AG04449 (cell line): ENCODE measurements at regions not wholly inside any gene's neighbourhood (a gene's known extent, or its start where the extent isn't known, plus 50 kb on each side); places are given as distances from the start of the nearest gene placed in this dataset.

Source experiments
- CTCF ChIA-PET: fragments of 350-600 bp; formaldehyde crosslinking; extraction: SDS; loops from one replicate; lab custom pipeline; 2021; ENCODE audit warnings: antibody characterized with exemption; lab: Yijun Ruan, JAX
- POLR2A ChIA-PET: fragments of 400-600, 350-600 bp; formaldehyde crosslinking; extraction: SDS; loops from one replicate; lab custom pipeline; 2020; ENCODE audit warnings: antibody characterized with exemption, inconsistent platforms; lab: Yijun Ruan, JAX
- DNase-seq: peaks from one replicate; pipeline ENCODE4 v3.0.0-alpha.2; 2010; ENCODE audit warnings: low read depth, low spot score
- H3K4me3 ChIP-seq: 2 replicates; pipeline ENCODE4 v1.5.1; 2011; ENCODE audit warnings: low read depth, mild to moderate bottlenecking, control low read depth, low read length
- TF ChIP-seq, protein P1 (sequence below): IDR thresholded peaks from one replicate; pipeline ENCODE4 v1.5.1; 2011; ENCODE audit warnings: mild to moderate bottlenecking, moderate library complexity, low read length, control low read depth, inconsistent platforms; ENCODE audit not compliant: insufficient read depth; ENCODE audit errors: missing control alignments

GRCh38 chr16:65219786-65220185 lies 97.9 kb upstream of the CDH11 start:
- TF ChIP-seq, protein P1, sequence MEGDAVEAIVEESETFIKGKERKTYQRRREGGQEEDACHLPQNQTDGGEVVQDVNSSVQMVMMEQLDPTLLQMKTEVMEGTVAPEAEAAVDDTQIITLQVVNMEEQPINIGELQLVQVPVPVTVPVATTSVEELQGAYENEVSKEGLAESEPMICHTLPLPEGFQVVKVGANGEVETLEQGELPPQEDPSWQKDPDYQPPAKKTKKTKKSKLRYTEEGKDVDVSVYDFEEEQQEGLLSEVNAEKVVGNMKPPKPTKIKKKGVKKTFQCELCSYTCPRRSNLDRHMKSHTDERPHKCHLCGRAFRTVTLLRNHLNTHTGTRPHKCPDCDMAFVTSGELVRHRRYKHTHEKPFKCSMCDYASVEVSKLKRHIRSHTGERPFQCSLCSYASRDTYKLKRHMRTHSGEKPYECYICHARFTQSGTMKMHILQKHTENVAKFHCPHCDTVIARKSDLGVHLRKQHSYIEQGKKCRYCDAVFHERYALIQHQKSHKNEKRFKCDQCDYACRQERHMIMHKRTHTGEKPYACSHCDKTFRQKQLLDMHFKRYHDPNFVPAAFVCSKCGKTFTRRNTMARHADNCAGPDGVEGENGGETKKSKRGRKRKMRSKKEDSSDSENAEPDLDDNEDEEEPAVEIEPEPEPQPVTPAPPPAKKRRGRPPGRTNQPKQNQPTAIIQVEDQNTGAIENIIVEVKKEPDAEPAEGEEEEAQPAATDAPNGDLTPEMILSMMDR: no peak
- DNase-seq: no peak
- ChIA-PET POLR2A (no interaction called here), CTCF (no interaction called here)
- no peak overlapping the region for H3K4me3 ChIP-seq

DNA sequence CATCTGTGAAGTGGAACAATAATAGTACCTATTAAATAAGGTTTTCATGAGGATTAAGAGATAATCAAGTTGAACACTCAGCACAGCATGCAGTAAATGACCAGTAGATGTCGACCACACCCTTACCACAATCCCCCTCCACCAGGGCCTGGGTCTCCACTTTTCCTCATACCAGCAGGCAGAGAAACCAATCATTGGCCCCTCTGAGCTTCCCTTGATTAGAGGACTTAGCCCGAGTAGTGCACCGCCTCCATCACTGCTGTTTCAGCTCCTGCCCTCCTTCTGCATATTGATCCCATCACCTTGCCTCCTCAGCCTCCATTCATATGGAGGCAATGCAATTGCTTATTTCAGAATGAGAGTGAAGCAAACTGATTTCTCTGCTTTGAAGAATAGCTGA lies 96.5 kb upstream of the CDH11 start:
- TF ChIP-seq, protein P1: no peak
- CTCF ChIA-PET: no interaction called here
- DNase-seq: no peak
- H3K4me3 ChIP-seq: no peak overlapping the region
- POLR2A ChIA-PET: no interaction called here

DNA sequence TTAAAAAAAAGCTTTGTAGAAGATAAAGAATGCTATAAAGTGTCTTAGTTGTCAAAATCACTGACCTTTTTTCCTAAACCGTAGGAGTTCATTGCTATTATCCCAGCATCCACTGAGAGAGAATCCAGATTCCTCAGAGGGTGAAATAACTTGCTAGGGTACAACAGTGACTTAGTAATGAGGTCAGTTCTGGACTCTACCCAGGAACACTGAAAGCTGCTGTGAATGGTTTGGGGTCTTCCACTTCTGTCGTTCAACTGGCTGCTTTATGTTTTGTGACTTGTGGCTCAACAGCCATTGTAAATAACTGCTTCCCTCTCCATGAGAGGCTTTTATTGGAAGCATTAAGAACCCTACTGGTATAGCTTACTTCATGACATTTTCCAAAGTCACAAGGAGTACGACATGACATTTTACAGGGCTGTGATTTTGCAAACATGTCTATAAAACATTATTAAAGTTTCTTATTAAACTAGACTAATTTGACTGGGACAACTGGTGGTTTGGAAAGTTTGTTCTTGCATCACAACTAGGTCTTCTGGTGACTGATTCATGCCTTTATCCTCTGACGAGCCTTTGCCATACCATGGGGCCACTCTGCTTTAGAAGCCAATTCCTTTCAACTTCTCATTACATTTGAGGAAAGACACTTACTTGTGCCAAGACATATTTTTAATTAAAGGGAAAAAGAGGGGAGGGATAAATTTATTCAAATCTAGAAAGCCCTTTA lies 92.2 kb upstream of the CDH11 start:
- no peak for DNase-seq
- H3K4me3 ChIP-seq: no peak overlapping the region
- TF ChIP-seq, protein P1: no peak
- CTCF ChIA-PET: interaction anchor here (0.6 kb wide), 1 partner anchor 923 kb away, joined by 3 read pairs; no protein-coding TSS in a partner anchor
- POLR2A ChIA-PET: no interaction called here

- POLR2A ChIA-PET: no interaction called here
Measured at GRCh38 chr16:65212791-65213190, 90.9 kb upstream of the CDH11 start.

GRCh38 chr16:65212240-65212639 lies 90.4 kb upstream of the CDH11 start:
- TF ChIP-seq, protein P1: no peak
- DNase-seq: no peak
- H3K4me3 ChIP-seq: no peak overlapping the region
- ChIA-PET POLR2A (no interaction called here), CTCF (no interaction called here)

More at GRCh38 chr16:65212791-65213190, 90.9 kb upstream of the CDH11 start:
- CTCF ChIA-PET: no interaction called here
- TF ChIP-seq, protein P1: no peak
- DNase-seq: no peak
- no peak overlapping the region for H3K4me3 ChIP-seq

- POLR2A ChIA-PET: no interaction called here
- no peak overlapping the region for H3K4me3 ChIP-seq
- CTCF ChIA-PET: no interaction called here
- DNase-seq: no peak
- TF ChIP-seq, protein P1: no peak
Measured at GRCh38 chr16:65202461-65202860, 80.6 kb upstream of the CDH11 start.
